Thymus (tissue), 11 donors: ENCODE measurements at regions not wholly inside any gene's neighbourhood (a gene's known extent, or its start where the extent isn't known, plus 50 kb on each side); places are given as distances from the start of the nearest gene placed in this dataset.

ENCODE experiments used
- DNase-seq, 9 donors: peaks; one replicate each; pipeline ENCODE4 v3.0.0-alpha.2; 2013; ENCODE audit warnings: low spot score in 9 of 9, low read depth in 6 of 9, missing footprints in 1 of 9
- H3K27ac ChIP-seq, 2 donors: one replicate each; pipeline ENCODE4 v1.5.1; 2013; ENCODE audit warnings: control low read depth in 1 of 2, low read depth in 1 of 2, low read length in 1 of 2, mild to moderate bottlenecking in 1 of 2, moderate library complexity in 1 of 2
- H3K27me3 ChIP-seq, 2 donors: one replicate each; pipeline ENCODE4 v1.5.1; 2013; ENCODE audit warnings: low read length in 1 of 2; ENCODE audit not compliant: control insufficient read depth in 2 of 2, insufficient read depth in 1 of 2
- H3K36me3 ChIP-seq, 2 donors: one replicate each; pipeline ENCODE4 v1.5.1; 2013; ENCODE audit warnings: low read length in 1 of 2, mild to moderate bottlenecking in 1 of 2, moderate library complexity in 1 of 2; ENCODE audit not compliant: control insufficient read depth in 2 of 2, insufficient read depth in 2 of 2
- H3K4me1 ChIP-seq, 2 donors: one replicate each; pipeline ENCODE4 v1.5.1; 2013; ENCODE audit warnings: low read length in 2 of 2; ENCODE audit not compliant: control insufficient read depth in 2 of 2, insufficient read depth in 2 of 2
- H3K4me3 ChIP-seq, 2 donors: one replicate each; pipeline ENCODE4 v1.5.1; 2013; ENCODE audit warnings: low read length in 2 of 2, control low read depth in 1 of 2, mild to moderate bottlenecking in 1 of 2
- H3K9me3 ChIP-seq, 2 donors: one replicate each; pipeline ENCODE4 v1.5.1; 2013; ENCODE audit warnings: low read length in 1 of 2, mild to moderate bottlenecking in 1 of 2; ENCODE audit not compliant: control insufficient read depth in 2 of 2, insufficient read depth in 1 of 2
- WGBS: extraction: QIAGEN DNeasy Blood & Tissue Kit; methylation state at CpG from one replicate; pipeline ENCODE4 v1.1.7; 2013; 5-methylcytosine and 5-hydroxymethylcytosine counted together
- donor health status: healthy.

DNA sequence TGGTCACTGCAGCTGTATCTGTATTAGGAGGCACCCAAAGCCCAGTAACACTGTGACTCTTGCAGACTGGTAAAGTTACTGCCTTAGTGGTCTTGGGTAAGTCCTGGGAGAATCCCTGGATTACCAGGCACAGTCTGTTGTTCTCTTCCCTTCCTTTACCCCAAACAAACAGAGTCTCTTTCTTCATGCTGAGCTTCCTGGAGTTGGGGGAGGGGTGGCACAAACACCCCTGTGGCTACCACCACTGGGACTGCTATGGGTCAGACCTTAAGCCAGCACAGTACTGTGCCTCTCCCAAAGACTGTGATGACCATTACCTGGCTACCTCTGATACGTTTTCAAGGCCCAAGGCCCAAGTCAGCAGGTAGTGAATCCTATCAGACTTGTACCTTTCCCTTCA lies 59.9 kb upstream of the FAM3C start:
- H3K9me3 ChIP-seq: no peaks in the 10 kb centered on the region
- H3K4me3 ChIP-seq: no peak overlapping the region
- WGBS: 85% methylated on average over 1 of the region's 1 CpG
- DNase-seq: no peak
- no peak overlapping the region for H3K27ac ChIP-seq
- no peaks in the 10 kb centered on the region for H3K27me3 ChIP-seq
- no peaks in the 10 kb centered on the region for H3K36me3 ChIP-seq
- H3K4me1 ChIP-seq: no peaks in the 10 kb centered on the region

DNA sequence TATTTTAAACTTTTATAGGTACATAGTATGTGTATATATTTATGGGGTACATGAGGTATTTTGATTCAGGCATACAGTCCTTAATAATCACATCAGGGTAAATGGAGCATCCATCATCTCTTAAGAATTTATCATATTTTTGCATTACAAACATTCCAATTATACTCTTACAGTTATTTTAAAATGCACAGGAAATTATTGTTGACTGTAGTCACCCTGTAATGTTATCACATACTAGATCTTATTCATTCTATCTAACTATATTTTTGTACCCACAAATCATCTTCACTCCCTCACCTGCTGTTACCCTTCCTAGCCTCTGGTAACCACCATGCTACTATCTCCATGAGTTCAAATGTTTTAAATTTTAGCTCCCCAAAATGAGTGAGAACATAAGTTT lies 56.3 kb upstream of the FAM3C start:
- H3K4me1 ChIP-seq: no peaks in the 10 kb centered on the region
- H3K9me3 ChIP-seq: no peaks in the 10 kb centered on the region
- H3K36me3 ChIP-seq: no peaks in the 10 kb centered on the region
- no peak for DNase-seq
- peaks cover 0 to 3% of the 10 kb centered on the region in 2 donors for H3K27me3 ChIP-seq
- no peak overlapping the region for H3K4me3 ChIP-seq
- no peak overlapping the region for H3K27ac ChIP-seq

DNA sequence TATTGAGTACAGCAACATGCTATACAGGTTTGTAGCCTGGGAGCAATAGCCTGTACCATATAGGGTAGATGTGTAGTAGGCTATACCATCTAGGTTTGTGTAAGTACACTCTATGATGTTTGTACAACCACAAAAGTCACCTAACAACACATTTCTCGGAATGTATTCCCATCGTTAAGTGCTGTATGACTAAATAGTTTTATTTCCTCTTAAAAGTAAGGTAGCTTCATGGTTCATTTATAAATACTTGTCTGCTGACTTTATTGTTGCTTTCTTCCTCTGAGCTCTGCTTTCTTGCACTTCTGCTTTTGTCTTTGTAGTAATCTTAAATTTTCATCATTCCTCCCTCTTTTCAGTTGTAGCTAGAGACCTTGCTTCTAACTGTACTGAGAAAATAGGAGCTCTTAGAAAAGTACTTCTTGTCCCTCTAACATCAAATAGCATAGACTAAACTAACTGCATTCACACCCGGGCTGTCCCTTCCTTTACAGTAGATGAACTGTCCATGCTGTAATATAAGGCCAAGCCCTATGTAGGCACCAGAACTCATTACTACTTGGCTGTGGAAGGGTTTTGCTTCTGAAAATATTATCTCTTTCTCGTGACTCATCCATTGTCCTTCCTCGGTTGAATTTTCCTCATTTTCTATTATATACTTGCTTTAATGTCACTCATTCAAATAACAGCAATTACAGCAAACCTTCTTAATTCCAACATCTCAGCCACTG lies 55.4 kb upstream of the FAM3C start:
- 95% methylated on average over 5 of the region's 5 CpGs for WGBS

DNA sequence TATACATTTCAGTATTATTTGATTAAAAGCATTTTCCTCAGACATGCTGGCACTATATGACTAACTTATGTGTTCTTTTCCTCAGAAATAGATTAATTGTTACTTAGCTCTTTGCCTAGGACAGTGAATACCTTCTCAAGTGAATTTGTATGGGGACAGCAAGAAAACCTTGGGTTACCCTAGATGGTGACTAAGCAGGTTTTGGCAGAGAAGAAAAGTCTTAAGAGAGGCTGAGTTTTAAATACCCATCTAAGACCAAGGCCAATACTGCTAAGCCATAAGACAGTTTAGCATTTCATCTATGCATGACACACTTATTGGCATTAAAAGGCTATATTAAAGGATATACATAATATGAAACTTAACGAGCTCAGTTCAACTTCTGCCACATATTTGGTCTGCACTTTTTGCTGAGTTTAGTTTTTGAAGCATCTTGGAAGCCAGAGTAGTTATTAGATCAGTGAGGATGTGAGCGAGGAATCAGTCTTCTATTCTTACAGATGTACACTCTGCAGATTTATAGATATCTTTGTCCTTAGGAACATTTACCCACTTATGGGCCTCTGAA lies 54.6 kb upstream of the FAM3C start:
- Histone ChIP-seq H3K4me1 (no peaks in the 10 kb centered on the region), H3K36me3 (no peaks in the 10 kb centered on the region), H3K4me3 (no peak overlapping the region), H3K27ac (no peak overlapping the region), H3K27me3 (peaks cover 0 to 3% of the 10 kb centered on the region in 2 donors), H3K9me3 (no peaks in the 10 kb centered on the region)
- WGBS: 91% methylated on average over 2 of the region's 2 CpGs
- no peak for DNase-seq

More for the DNA sequence above, 55.4 kb upstream of the FAM3C start:
- H3K27ac ChIP-seq: no peak overlapping the region
- no peaks in the 10 kb centered on the region for H3K9me3 ChIP-seq
- no peak overlapping the region for H3K4me3 ChIP-seq
- H3K36me3 ChIP-seq: no peaks in the 10 kb centered on the region
- no peak for DNase-seq
- H3K27me3 ChIP-seq: peaks cover 0 to 3% of the 10 kb centered on the region in 2 donors
- H3K4me1 ChIP-seq: no peaks in the 10 kb centered on the region

- no peak for DNase-seq
These were observed 53.7 kb upstream of the FAM3C start for GRCh38 chr7:121449735-121450240.

DNA sequence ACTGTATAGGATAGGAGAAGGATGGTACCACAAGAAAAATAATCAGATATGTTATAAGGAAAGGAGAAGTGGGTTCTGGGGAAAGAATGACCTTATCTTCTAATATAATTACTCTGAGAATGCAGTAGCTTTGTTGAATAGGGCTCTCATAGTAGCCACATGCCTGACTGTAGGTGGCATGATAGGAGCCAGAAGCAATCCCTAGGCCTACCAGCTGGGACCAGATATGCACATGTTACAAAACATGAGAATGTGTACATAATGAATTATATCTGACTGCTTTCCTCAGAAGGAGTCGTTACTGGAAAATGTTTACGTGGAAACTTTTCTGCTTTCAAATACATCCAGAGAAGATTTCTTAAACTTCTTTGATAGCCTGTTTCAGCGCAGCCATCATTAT lies 53.2 kb upstream of the FAM3C start:
- WGBS: 96% methylated on average over 3 of the region's 3 CpGs
- Histone ChIP-seq H3K4me1 (no peaks in the 10 kb centered on the region), H3K36me3 (no peaks in the 10 kb centered on the region), H3K9me3 (no peaks in the 10 kb centered on the region), H3K27me3 (peaks cover 0 to 3% of the 10 kb centered on the region in 2 donors), H3K27ac (no peak overlapping the region), H3K4me3 (no peak overlapping the region)
- no peak for DNase-seq

More at GRCh38 chr7:121449735-121450240, 53.7 kb upstream of the FAM3C start:
- Histone ChIP-seq H3K4me1 (no peaks in the 10 kb centered on the region), H3K9me3 (no peaks in the 10 kb centered on the region), H3K27me3 (peaks cover 0 to 3% of the 10 kb centered on the region in 2 donors), H3K4me3 (no peak overlapping the region), H3K27ac (no peak overlapping the region), H3K36me3 (no peaks in the 10 kb centered on the region)
- WGBS: 89% methylated on average over 1 of the region's 1 CpG

GRCh38 chr7:121448429-121448828 lies 52.3 kb upstream of the FAM3C start:
- no peaks in the 10 kb centered on the region for H3K36me3 ChIP-seq
- no peaks in the 10 kb centered on the region for H3K4me1 ChIP-seq
- peaks cover 0 to 3% of the 10 kb centered on the region in 2 donors for H3K27me3 ChIP-seq
- H3K4me3 ChIP-seq: no peak overlapping the region
- H3K27ac ChIP-seq: no peak overlapping the region
- WGBS: 97% methylated on average over 11 of the region's 11 CpGs
- no peaks in the 10 kb centered on the region for H3K9me3 ChIP-seq
- DNase-seq: no peak

DNA sequence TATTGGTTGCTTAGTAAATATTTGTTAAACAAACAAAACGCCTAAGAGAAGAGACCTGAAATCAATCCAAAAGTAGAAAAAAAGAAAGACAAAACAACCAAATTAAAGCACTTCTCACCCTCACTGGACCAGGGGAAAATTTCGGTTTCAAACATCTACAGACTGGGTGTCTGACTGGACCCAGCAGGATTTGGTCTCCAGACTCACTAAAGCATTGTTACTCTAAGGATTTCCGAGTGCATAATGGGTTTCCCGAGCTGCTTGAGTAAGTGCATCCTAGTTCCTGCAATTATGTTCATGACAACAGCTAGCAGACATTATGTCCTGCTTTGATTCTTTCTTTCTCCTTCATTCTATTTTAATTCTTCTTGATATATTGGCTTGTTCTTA lies 51.8 kb upstream of the FAM3C start:
- Histone ChIP-seq H3K27ac (no peak overlapping the region), H3K9me3 (no peaks in the 10 kb centered on the region), H3K27me3 (peaks cover 0 to 3% of the 10 kb centered on the region in 2 donors), H3K36me3 (no peaks in the 10 kb centered on the region), H3K4me3 (no peak overlapping the region), H3K4me1 (peaks cover 0 to under 1% of the 10 kb centered on the region in 2 donors)
- DNase-seq: no peak
- WGBS: 68% methylated on average over 4 of the region's 4 CpGs

DNA sequence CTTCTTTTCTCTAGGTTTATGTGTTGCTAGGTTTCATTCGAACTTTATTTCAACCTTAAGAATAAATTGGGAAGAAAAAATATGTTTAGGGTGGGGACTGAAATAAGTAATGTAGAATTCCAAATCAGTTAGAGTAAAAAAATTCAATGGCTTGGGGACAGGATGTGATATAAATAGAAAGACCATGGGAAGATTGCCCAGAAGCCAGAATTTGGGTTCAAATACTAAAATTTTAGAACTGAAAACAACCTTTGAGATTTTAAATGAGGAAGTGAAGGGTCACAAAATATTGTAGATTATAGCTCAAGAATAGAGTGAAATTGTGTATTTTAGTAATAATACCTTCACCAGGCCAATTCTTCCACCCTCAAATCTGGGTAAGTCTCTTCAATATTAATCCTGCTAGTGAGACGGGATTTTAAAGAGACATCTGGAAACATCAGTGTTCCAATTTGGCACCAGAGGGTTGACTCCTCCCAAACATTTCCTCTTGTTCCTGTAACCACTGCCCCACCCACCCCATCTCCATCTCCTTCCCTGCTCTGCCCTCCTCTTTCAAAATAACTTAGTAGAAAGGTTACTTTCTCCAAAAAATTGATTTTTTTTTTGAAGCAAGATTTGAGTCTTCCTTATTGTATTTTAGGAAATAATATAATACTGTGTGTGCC lies 51.3 kb upstream of the FAM3C start:
- no peak overlapping the region for H3K27ac ChIP-seq
- H3K9me3 ChIP-seq: no peaks in the 10 kb centered on the region
- peaks cover 0 to 4% of the 10 kb centered on the region in 2 donors for H3K4me1 ChIP-seq
- H3K27me3 ChIP-seq: peaks cover 0 to 3% of the 10 kb centered on the region in 2 donors
- H3K4me3 ChIP-seq: no peak overlapping the region
- H3K36me3 ChIP-seq: no peaks in the 10 kb centered on the region
- WGBS: 92% methylated on average over 2 of the region's 2 CpGs
- DNase-seq: no peak
